ENCODE measurements at regions not wholly inside any gene's neighbourhood (a gene's known extent, or its start where the extent isn't known, plus 50 kb on each side); places are given as distances from the start of the nearest gene placed in this dataset.
"Not testable (repeated sequence)": the region's sequence is repeated elsewhere in the genome, so short reads cannot be mapped to it uniquely, and the experiment has no call there.

- no peak for DNase-seq
Observed at GRCh38 chr20:4635781-4636180, 50.5 kb upstream of the PRNP start.

- no peak for DNase-seq
Observed at GRCh38 chr20:4635342-4635741, 50.9 kb upstream of the PRNP start.

GRCh38 chr20:4633780-4634179, 52.5 kb upstream of the PRNP start:
- DNase-seq = peak; percentile 59 to 84 (median 72)

GRCh38 chr20:4633379-4633778, 52.9 kb upstream of the PRNP start:
- peak in 1 of 4 experiments; percentile 14 for DNase-seq

- peak; percentile 65 to 82 (median 74) for DNase-seq
Observed at GRCh38 chr20:4632876-4633275, 53.4 kb upstream of the PRNP start.

GRCh38 chr20:4626228-4626627, 60.0 kb upstream of the PRNP start:
- DNase-seq = no peak

GRCh38 chr20:4625687-4626086, 60.6 kb upstream of the PRNP start:
- DNase-seq = no peak

- DNase-seq = not testable (repeated sequence)
Observed at GRCh38 chr20:4624675-4625336, 61.5 kb upstream of the PRNP start.

- DNase-seq = not testable (repeated sequence)
Observed at GRCh38 chr20:4619144-4619543, 67.1 kb upstream of the PRNP start.

- no peak for DNase-seq
Observed at GRCh38 chr20:4617484-4617883, 68.8 kb upstream of the PRNP start.

- no peak for DNase-seq
Observed at GRCh38 chr20:4617019-4617418, 69.2 kb upstream of the PRNP start.

GRCh38 chr20:4613718-4614620, 72.3 kb upstream of the PRNP start:
- peak; percentile 67 to 83 (median 78) for DNase-seq

- DNase-seq = no peak
Observed at GRCh38 chr20:4613184-4613583, 73.1 kb upstream of the PRNP start.

GRCh38 chr20:4610871-4611270, 75.4 kb upstream of the PRNP start:
- no peak for DNase-seq

GRCh38 chr20:4609511-4609910, 76.7 kb upstream of the PRNP start:
- peak in 1 of 4 experiments; percentile 20 for DNase-seq

- DNase-seq = no peak
Observed at GRCh38 chr20:4608861-4609260, 77.4 kb upstream of the PRNP start.

- peak; percentile 73 to 87 (median 81) for DNase-seq
Observed at GRCh38 chr20:4607287-4607713, 79.0 kb upstream of the PRNP start.

- no peak for DNase-seq
Observed at GRCh38 chr20:4606051-4606450, 80.2 kb upstream of the PRNP start.

GRCh38 chr20:4605166-4605565, 81.1 kb upstream of the PRNP start:
- DNase-seq = no peak

- DNase-seq = no peak
Observed at GRCh38 chr20:4604580-4604979, 81.7 kb upstream of the PRNP start.

- DNase-seq = no peak
Observed at GRCh38 chr20:4603724-4604123, 82.5 kb upstream of the PRNP start.

GRCh38 chr20:4602297-4602631, 84.0 kb upstream of the PRNP start:
- DNase-seq = no peak

GRCh38 chr20:4601630-4602296, 84.5 kb upstream of the PRNP start:
- DNase-seq = no peak
